Astrocyte (in vitro differentiated cells and primary cell): ENCODE measurements at regions not wholly inside any gene's neighbourhood (a gene's known extent, or its start where the extent isn't known, plus 50 kb on each side); places are given as distances from the start of the nearest gene placed in this dataset.

Experiments
- EZH2 ChIP-seq: IDR thresholded peaks from 2 replicates; pipeline ENCODE4 v1.6.1; 2012; ENCODE audit warnings: mild to moderate bottlenecking, low read length, inconsistent platforms; ENCODE audit not compliant: insufficient read depth
- TF ChIP-seq, protein P1 (sequence below): IDR thresholded peaks from 2 replicates; pipeline ENCODE4 v1.5.1; 2011; ENCODE audit warnings: low read depth, mild to moderate bottlenecking, inconsistent platforms, low read length, moderate library complexity; ENCODE audit not compliant: insufficient read depth

DNA sequence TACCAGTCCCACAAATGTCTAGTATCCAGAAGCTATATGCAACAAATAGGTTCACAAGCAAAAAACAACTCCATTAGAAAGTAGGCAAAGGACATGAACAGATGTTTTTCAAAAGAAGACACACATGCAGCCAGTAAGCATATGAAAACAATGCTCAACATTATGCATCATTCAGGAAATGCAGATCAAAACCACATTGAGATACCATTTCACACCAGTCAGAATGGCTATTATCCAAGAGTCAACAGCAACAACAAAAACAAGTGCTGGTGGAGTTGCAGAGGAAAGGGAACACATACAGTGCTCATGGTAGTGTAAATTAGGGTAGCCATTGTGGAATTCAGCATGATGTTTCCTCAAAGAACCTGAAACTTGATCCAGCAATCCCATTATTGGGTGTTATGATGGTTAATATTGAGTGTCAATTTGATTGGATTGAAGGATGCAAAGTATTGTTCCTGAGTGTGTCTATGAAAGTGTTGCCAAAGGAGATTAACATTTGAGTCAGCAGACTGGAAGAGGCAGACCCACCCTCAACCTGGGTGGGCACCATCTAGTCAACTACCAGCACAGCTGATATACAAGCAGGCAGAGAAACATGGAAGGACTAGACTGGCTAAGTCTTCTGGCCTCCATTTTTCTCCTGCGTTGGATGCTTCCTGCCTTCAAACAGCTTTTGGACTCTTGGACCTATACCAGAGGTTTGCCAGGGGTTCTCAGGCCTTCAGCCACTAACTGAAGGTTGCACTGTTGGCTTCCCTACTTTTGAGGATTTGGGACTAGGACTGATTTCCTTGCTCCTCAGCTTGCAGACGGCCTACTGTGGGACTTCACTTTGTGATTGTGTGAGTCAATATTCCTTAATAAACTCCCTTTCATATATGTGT lies 218.4 kb upstream of the SEMA3D start:
- TF ChIP-seq, protein P1, sequence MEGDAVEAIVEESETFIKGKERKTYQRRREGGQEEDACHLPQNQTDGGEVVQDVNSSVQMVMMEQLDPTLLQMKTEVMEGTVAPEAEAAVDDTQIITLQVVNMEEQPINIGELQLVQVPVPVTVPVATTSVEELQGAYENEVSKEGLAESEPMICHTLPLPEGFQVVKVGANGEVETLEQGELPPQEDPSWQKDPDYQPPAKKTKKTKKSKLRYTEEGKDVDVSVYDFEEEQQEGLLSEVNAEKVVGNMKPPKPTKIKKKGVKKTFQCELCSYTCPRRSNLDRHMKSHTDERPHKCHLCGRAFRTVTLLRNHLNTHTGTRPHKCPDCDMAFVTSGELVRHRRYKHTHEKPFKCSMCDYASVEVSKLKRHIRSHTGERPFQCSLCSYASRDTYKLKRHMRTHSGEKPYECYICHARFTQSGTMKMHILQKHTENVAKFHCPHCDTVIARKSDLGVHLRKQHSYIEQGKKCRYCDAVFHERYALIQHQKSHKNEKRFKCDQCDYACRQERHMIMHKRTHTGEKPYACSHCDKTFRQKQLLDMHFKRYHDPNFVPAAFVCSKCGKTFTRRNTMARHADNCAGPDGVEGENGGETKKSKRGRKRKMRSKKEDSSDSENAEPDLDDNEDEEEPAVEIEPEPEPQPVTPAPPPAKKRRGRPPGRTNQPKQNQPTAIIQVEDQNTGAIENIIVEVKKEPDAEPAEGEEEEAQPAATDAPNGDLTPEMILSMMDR, result no peak
- no peak for TF ChIP-seq EZH2
